IgD-negative memory B cell (primary cell): ENCODE measurements at regions not wholly inside any gene's neighbourhood (a gene's known extent, or its start where the extent isn't known, plus 50 kb on each side); places are given as distances from the start of the nearest gene placed in this dataset.

Experiments
- H3K27ac Mint-ChIP-seq, 3 donors: one replicate each; pipeline ENCODE4 v1.8.0; 2020 to 2022; ENCODE audit warnings: mild to moderate bottlenecking in 3 of 3, mixed read lengths in 3 of 3, moderate library complexity in 1 of 3
- H3K27me3 Mint-ChIP-seq: one replicate; pipeline ENCODE4 v1.8.0; 2021; ENCODE audit warnings: mixed read lengths
- H3K36me3 Mint-ChIP-seq: one replicate; pipeline ENCODE4 v1.8.0; 2020; ENCODE audit warnings: mild to moderate bottlenecking, mixed read lengths
- H3K4me1 Mint-ChIP-seq, 3 donors: one replicate each; pipeline ENCODE4 v1.8.0; 2020 to 2022; ENCODE audit warnings: mixed read lengths in 3 of 3, mild to moderate bottlenecking in 1 of 3
- H3K4me3 Mint-ChIP-seq, 4 donors: one replicate each; pipeline ENCODE4 v1.8.0; 2020 to 2022; ENCODE audit warnings: mild to moderate bottlenecking in 4 of 4, mixed read lengths in 4 of 4, moderate library complexity in 3 of 4
- H3K9me3 Mint-ChIP-seq, 3 donors: one replicate each; pipeline ENCODE4 v1.8.0; 2020 to 2021; ENCODE audit warnings: mixed read lengths in 3 of 3, mild to moderate bottlenecking in 1 of 3

DNA sequence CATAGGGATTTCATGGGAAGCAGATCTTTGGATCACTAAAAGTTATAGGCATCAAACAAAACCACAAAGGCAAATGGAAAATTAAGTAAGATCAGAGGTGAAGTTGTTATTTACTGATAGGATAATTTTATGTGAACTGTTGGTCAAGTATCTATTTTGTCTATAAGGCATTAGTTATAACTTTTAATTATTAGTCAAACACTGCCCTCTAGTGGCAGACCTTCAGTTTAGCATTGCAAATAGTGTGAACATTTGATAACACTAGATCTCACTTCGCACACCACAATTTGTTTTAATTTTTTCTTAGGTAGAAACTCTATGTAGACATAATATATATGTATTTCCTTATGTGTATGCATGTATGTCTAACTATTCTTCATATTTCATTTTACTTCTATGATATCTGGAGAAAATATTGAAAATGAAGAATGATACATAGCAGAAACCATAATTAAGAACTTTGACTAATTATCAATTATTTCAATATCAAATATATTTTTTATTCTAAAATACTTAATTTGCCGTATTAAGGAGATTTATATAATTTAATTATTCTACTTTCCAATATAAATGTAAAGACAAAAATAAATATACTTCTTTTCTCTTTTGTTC, 214.5 kb upstream of the TACR3 start:
- no peak overlapping the region for H3K27ac Mint-ChIP-seq

DNA sequence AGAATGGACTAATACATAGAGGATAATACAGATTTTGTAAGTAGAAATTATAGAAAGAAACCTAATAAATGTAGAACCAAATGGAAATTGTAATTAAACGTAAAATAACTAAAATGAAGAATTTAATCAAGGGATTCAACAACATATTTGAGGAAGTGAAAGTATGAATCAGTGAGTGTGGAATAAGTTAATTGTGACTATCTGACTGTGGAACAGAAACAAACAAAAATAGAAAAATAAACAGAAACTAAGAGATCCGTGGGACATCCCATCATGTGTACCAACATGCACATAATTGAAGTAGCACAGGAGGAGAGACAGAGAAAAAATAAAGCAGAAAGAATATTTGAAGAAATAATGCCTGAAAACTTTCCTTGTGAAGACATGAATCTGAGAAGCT, 208.6 kb upstream of the TACR3 start:
- Mint-ChIP-seq H3K27ac (no peak overlapping the region), H3K36me3 (no peaks in the 10 kb centered on the region), H3K27me3 (no peaks in the 10 kb centered on the region), H3K4me1 (peaks cover 0 to 3% (median 2%) of the 10 kb centered on the region in 3 donors), H3K4me3 (no peak overlapping the region), H3K9me3 (peaks cover 0 to 3% (median 0%) of the 10 kb centered on the region in 3 donors)

More for the DNA sequence above, 214.5 kb upstream of the TACR3 start:
- Mint-ChIP-seq H3K27me3 (no peaks in the 10 kb centered on the region), H3K4me1 (peaks cover 0 to 2% (median 0%) of the 10 kb centered on the region in 3 donors), H3K4me3 (no peak overlapping the region), H3K9me3 (no peaks in the 10 kb centered on the region), H3K36me3 (peaks cover 1% of the 10 kb centered on the region)

DNA sequence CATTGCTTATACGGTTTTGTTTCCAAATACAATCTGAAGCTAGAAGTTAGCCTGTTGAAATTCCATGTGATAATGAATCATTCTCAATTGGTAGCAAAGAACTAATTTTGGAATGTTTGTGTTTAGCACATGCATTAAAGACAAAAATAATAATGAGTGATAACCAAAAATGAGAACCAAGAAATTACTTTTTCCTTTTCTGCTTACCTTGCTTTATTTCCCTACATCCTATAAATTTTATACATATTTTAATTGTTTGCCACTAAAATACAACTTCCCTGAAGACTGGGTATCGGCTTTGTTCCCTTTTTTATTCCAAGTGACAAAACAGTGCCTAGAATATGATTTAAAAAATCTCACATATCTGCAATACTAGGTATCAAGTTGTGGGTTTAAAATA, 203.8 kb upstream of the TACR3 start:
- Mint-ChIP-seq H3K4me1 (peaks cover 0 to 3% (median 2%) of the 10 kb centered on the region in 3 donors), H3K4me3 (no peak overlapping the region), H3K9me3 (peaks cover 0 to 3% (median 0%) of the 10 kb centered on the region in 3 donors), H3K27ac (no peak overlapping the region), H3K27me3 (no peaks in the 10 kb centered on the region), H3K36me3 (no peaks in the 10 kb centered on the region)

DNA sequence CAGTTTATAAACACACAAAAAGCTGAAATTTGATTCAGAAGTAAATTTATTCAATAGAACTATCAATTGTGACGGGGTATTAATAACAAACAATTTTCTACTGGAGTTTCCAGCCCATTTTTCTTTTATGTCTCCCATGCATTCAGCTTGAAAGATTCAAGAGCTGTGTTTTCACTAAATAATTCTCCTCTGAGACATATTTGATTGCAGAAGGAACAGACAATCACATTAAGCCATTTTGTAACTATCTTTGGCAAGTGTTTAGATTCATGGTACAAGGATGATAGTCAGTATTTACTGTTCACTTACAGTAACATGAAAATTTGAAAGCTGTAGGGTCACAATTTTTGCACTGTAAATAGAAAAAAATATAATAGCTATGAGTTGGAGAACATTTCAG, 198.4 kb upstream of the TACR3 start:
- no peaks in the 10 kb centered on the region for H3K4me1 Mint-ChIP-seq
- no peak overlapping the region for H3K4me3 Mint-ChIP-seq
- H3K9me3 Mint-ChIP-seq = no peaks in the 10 kb centered on the region
- no peak overlapping the region for H3K27ac Mint-ChIP-seq
- H3K36me3 Mint-ChIP-seq = no peaks in the 10 kb centered on the region
- no peaks in the 10 kb centered on the region for H3K27me3 Mint-ChIP-seq

DNA sequence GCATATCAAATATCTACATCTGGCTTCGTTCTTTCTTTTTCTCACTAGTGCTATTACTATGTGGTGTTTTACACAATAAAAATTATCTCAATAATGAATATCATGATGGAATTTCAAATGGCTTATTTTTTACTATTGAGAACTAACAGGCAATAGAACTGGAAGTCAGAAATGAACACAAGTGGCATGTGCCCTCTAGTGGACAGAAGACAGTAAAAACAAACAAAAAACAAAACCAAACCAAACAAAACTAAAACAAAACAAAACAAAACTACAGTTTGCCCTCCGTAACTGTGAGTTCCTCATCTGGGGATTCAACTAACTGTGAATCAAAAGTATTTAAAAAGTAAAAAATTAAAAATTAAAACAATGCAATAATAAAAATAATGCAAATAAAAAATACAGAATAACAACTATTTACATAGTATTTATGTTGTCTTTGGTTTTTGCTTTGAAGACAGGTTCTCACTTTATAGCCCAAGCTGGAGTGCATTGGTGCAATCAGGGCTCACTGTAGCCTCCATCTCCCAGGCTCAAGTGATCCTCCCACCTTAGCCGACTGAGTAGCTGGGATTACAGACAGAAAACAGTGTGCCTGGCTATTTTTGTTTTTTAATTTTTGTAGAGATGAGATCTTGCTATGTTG, 195.6 kb upstream of the TACR3 start:
- Mint-ChIP-seq H3K36me3 (no peaks in the 10 kb centered on the region), H3K4me3 (no peak overlapping the region), H3K27ac (peak overlapping the region in 1 of 3 donors; percentile 26), H3K4me1 (no peaks in the 10 kb centered on the region), H3K9me3 (peaks cover 0 to 2% (median 0%) of the 10 kb centered on the region in 3 donors), H3K27me3 (no peaks in the 10 kb centered on the region)

DNA sequence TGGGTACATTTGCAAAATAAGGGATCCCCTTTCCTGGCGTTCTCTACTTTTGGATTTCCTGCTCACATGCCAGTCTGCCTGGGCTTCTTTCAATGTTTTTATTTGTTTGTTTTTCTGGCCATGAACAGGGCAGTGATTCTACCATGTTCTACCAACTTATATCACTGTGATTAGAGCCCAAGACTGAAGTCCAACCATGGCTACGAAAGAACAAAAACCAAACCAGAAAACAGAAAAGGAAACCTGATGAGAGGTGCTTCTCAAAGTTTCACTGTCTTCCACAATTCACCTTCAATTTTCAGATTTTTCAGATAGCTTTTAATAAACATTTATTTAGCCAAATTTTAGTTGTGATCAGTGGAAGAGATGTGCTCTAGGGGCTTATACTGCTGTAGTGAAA, 187.6 kb upstream of the TACR3 start:
- Mint-ChIP-seq H3K27me3 (no peaks in the 10 kb centered on the region), H3K4me1 (no peaks in the 10 kb centered on the region), H3K4me3 (no peak overlapping the region), H3K36me3 (no peaks in the 10 kb centered on the region), H3K27ac (no peak overlapping the region), H3K9me3 (peaks cover 0 to 2% (median 0%) of the 10 kb centered on the region in 3 donors)

DNA sequence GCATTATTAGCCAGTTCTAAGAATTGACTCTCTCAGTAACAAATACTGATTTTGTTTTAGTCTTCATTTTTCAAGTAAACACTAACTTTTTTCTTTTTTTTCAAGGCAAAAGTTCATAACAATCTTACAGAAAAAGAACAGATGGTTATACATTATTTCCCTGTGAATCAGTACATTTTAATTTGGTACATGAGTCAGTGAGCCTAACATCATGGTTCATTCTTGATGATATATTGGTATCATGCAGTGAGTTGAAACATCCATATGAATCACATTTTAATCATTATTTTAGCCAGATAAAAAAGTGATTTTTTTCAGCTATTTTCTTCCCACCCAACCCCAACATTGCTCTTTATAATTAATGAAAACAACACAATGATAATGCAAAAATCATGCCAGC, 184.3 kb upstream of the TACR3 start:
- H3K36me3 Mint-ChIP-seq = no peaks in the 10 kb centered on the region
- H3K4me1 Mint-ChIP-seq = no peaks in the 10 kb centered on the region
- H3K9me3 Mint-ChIP-seq = no peaks in the 10 kb centered on the region
- H3K27ac Mint-ChIP-seq = no peak overlapping the region
- H3K27me3 Mint-ChIP-seq = no peaks in the 10 kb centered on the region
- no peak overlapping the region for H3K4me3 Mint-ChIP-seq

DNA sequence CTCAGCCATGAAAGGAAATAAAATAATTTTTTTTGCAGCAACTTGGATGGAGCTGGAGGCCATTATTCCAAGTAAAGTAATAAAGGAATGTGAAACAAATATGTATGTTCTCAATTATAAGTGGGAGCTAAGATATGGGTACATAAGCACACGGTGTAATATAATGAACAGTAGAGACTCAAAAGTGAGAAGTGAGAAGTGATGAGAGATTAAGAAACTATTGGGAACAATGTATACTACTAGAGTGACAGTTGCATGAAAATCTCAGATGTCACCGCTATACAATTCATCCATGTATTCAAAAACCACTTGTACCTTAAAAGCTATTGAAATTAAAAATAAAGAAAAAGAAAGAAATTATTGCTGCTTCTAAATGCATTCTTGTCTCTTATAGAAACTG, 182.9 kb upstream of the TACR3 start:
- H3K27me3 Mint-ChIP-seq = no peaks in the 10 kb centered on the region
- H3K4me1 Mint-ChIP-seq = no peaks in the 10 kb centered on the region
- no peak overlapping the region for H3K27ac Mint-ChIP-seq
- no peak overlapping the region for H3K4me3 Mint-ChIP-seq
- peaks cover 0 to 4% (median 3%) of the 10 kb centered on the region in 3 donors for H3K9me3 Mint-ChIP-seq
- no peaks in the 10 kb centered on the region for H3K36me3 Mint-ChIP-seq

DNA sequence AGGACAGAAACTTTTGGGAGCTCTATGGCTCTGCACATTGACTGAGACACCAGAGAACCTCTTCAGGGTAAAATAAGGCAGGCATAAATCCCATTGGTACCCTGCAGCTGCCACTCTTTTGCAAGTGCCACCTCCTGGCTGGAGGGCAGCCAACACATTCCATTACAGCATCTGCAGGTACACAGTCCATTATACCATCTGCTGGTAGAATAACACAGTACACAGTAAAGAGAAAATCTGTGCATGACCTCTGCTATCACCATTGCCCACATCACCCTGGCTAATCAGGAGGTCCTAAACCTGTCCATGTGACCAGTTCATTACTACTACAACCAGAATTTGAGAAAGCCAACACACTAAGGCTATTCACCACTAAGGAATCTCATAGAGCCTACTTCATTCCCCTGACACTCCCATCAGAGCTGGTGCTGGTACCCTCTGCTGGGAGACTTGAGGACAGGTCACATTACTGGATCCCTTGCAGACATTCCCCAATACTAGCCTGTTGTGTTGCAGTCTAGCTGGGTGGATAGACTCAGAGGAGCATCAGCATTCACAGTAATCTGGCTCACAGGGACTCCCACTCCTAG, 176.2 kb upstream of the TACR3 start:
- H3K27ac Mint-ChIP-seq = peak overlapping the region in 1 of 3 donors; percentile 83
- H3K9me3 Mint-ChIP-seq = peaks cover 0 to 4% (median 3%) of the 10 kb centered on the region in 3 donors
- no peaks in the 10 kb centered on the region for H3K4me1 Mint-ChIP-seq
- H3K36me3 Mint-ChIP-seq = no peaks in the 10 kb centered on the region
- H3K4me3 Mint-ChIP-seq = peak overlapping the region in 1 of 4 donors; percentile 13
- H3K27me3 Mint-ChIP-seq = peaks cover 1% of the 10 kb centered on the region

DNA sequence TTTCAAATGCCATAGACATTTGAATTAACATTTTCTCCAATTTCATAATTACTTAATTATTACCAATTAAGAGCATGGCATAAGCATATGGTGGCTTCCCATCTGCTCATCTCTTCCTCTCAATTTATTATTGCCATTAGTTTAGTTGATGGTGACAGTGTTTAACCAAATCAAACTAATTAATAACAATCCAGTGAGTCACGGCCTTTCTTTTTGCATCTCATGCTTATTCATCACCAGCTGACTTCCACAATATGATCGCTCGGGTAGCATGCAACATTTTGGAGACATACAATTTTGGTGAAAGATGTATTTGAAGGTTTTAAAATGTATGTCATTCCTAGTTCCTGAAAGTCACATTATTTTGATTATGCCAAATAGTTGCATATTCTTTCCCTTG, 172.8 kb upstream of the TACR3 start:
- H3K9me3 Mint-ChIP-seq = no peaks in the 10 kb centered on the region
- H3K36me3 Mint-ChIP-seq = no peaks in the 10 kb centered on the region
- peaks cover 1% of the 10 kb centered on the region for H3K27me3 Mint-ChIP-seq
- H3K27ac Mint-ChIP-seq = no peak overlapping the region
- no peaks in the 10 kb centered on the region for H3K4me1 Mint-ChIP-seq
- H3K4me3 Mint-ChIP-seq = no peak overlapping the region

DNA sequence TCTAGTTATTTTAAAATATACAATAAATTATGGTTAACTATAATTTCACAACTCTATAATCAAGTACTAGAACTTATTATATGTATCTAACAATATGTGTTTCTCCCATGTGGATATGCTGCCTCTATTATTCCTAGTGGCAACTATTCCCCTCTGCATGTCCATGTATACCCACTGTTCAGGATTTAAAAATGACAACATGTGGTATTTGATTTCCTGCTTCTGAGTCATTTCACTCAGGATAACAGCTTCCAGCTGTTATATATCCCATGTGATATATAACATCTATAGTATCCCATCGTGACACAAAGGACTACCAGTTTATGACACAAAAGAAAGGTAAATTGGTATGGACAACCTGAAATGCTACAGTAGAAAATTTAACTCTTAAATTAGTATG, 167.4 kb upstream of the TACR3 start:
- no peaks in the 10 kb centered on the region for H3K4me1 Mint-ChIP-seq
- H3K4me3 Mint-ChIP-seq = no peak overlapping the region
- no peaks in the 10 kb centered on the region for H3K36me3 Mint-ChIP-seq
- H3K27ac Mint-ChIP-seq = no peak overlapping the region
- H3K9me3 Mint-ChIP-seq = no peaks in the 10 kb centered on the region
- H3K27me3 Mint-ChIP-seq = no peaks in the 10 kb centered on the region

DNA sequence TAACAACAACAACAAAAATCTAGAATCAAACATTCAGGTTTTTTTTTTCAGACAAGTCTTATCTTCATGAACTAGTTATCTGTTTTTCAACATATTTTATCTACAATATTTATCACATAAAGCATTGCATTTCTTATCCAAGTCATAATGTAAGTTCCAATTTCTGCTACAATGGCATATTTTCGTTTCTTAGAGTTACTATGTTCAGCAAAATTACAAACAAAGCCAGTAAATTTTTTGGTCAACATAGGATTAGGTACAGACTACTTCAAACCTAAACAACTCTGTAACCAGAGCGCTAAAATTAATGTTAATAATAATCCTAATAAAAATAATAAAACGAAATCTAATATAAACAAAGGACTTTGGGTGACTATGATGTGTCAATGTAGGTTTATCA, 165.4 kb upstream of the TACR3 start:
- Mint-ChIP-seq H3K27me3 (no peaks in the 10 kb centered on the region), H3K4me1 (no peaks in the 10 kb centered on the region), H3K36me3 (no peaks in the 10 kb centered on the region), H3K27ac (no peak overlapping the region), H3K9me3 (no peaks in the 10 kb centered on the region), H3K4me3 (no peak overlapping the region)

DNA sequence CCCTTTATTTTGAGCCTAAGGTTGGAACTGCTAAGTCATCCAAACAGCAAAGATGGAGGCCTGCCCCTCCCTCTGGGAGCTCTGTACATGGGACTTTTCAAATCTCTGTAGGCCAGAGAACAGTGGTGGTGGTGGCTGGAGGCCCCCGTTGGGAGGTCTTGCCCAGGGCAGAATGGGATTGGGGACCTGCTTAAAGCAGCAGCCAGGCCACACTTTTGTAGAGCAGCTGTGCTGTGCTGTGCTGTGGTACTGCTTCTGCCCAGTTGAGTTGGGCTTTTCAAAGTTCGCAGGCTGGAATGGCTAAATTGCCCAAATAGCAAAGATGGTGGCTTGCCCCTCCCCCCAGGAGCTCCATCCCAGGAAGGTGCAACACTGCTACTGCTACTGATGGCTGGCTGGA, 147.5 kb upstream of the TACR3 start:
- H3K4me3 Mint-ChIP-seq = no peak overlapping the region
- no peaks in the 10 kb centered on the region for H3K4me1 Mint-ChIP-seq
- H3K27me3 Mint-ChIP-seq = no peaks in the 10 kb centered on the region
- H3K27ac Mint-ChIP-seq = no peak overlapping the region
- peaks cover 0 to 8% (median 4%) of the 10 kb centered on the region in 3 donors for H3K9me3 Mint-ChIP-seq
- no peaks in the 10 kb centered on the region for H3K36me3 Mint-ChIP-seq

DNA sequence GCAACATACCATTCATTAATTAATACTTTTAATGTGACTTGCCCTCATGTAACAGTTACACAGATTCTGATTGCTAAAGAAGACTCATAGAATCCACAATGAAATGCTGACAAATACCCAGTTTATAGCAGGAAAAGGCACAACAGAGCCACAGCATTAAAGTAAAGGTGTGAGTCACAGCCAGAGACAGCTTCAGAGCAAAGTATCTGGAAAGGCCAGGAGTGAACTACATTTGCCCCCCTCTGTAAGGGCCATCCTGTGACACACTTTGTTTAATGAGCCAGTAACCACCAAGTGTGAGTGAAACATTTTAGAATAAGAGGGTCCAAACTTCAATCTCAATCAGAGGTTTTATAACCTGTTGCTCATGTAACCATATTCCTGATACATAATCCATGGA, 133.8 kb upstream of the TACR3 start:
- Mint-ChIP-seq H3K4me1 (no peaks in the 10 kb centered on the region), H3K27ac (no peak overlapping the region), H3K36me3 (no peaks in the 10 kb centered on the region), H3K4me3 (no peak overlapping the region), H3K27me3 (no peaks in the 10 kb centered on the region), H3K9me3 (peaks cover 2 to 5% (median 4%) of the 10 kb centered on the region in 3 donors)

DNA sequence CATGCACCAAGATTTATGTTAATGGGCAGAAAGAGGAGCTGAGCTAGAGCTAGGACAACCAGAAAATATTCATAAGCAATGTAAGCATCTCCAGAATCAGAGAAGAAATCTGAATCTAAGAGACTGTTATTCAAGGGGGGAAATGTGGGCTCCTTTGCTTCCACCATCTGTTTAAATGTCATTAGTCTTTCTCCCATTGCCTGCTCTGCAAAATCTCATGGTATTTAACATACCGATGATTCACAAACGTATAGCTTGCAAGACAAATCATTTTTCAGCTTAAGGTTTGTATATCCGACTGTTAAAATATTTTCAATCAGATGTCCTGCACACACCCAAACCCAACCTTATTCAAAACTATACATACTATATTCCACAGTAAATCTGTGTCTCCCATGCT, 133.4 kb upstream of the TACR3 start:
- Mint-ChIP-seq H3K27me3 (no peaks in the 10 kb centered on the region), H3K27ac (no peak overlapping the region), H3K4me1 (no peaks in the 10 kb centered on the region), H3K36me3 (no peaks in the 10 kb centered on the region), H3K4me3 (no peak overlapping the region), H3K9me3 (peaks cover 4 to 5% (median 4%) of the 10 kb centered on the region in 3 donors)

DNA sequence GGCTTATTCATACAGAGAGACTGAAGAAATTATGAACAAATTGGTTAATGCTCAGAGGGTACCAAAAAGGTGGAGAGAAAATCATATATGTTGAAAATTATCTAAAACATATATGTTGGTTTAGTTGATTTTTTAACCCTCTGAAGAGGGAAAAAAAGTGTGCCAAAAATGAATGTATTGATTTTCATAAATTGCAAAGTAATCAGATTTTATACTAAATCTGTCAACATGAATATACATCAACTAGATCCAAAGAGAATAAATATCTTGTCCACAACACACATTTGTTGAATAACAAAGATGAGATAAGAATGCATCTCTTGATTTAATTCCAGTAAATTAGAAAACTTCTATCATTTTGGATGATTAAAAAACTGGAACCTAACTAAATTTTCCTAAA, 125.3 kb upstream of the TACR3 start:
- Mint-ChIP-seq H3K36me3 (no peaks in the 10 kb centered on the region), H3K4me1 (no peaks in the 10 kb centered on the region), H3K9me3 (peaks cover 11 to 13% (median 13%) of the 10 kb centered on the region in 3 donors), H3K27ac (no peak overlapping the region), H3K4me3 (no peak overlapping the region), H3K27me3 (no peaks in the 10 kb centered on the region)
